GM19467 (cell line): ENCODE measurements at regions not wholly inside any gene's neighbourhood (a gene's known extent, or its start where the extent isn't known, plus 50 kb on each side); places are given as distances from the start of the nearest gene placed in this dataset.

Experiments used
- ATAC-seq: cut with Tn5 transposase; IDR thresholded peaks from one replicate; pipeline ENCODE4 v1.9.1; 2021; ENCODE audit warnings: mild to moderate bottlenecking, moderate library complexity; ENCODE audit not compliant: unreplicated experiment

- no peak for ATAC-seq
These were observed 69.6 kb downstream of the RBFOX3 start for GRCh38 chr17:79541056-79541850.

- no peak for ATAC-seq
These were observed 70.7 kb downstream of the RBFOX3 start for GRCh38 chr17:79539944-79540705.

- ATAC-seq: no peak
These were observed 72.6 kb downstream of the RBFOX3 start for GRCh38 chr17:79538291-79538690.

DNA sequence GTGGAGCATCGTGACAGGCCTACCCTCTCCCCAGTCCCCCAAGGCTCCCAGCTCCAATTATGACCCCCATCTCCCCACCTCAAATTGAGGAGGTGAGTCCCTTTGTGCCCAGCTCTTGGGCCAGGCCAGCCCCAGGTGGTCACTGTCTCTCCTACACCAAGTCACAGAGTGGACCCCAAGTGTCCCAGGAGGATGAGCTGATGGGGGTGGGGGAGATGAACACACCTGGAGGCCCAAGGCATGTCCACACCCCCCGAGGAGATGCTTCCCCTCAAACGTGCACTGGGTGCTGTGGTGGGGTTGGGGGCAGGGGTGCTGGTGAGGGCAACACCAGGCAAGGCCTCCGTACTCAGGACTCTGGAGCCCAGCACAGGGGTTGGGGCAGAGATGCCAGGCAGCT, 73.2 kb downstream of the RBFOX3 start:
- no peak for ATAC-seq

- no peak for ATAC-seq
These were observed 73.8 kb downstream of the RBFOX3 start for GRCh38 chr17:79537061-79537460.

- no peak for ATAC-seq
These were observed 74.5 kb downstream of the RBFOX3 start for GRCh38 chr17:79536212-79536840.

DNA sequence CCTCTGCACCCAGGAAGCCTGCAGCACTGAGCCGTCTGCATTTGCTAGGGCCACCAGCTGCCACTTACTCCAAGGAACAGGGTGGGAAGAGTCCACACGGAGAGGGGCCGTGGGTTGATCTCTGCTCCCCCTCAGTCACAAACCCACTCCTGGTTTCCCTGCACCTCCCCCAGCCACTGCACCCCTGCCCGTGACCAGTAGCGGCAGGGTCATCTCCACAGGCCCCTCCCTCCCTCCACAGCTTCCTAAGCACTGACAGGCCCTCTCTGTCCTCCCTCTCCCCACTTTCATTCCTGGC, 75.2 kb downstream of the RBFOX3 start:
- no peak for ATAC-seq

GRCh38 chr17:79534851-79535727, 75.8 kb downstream of the RBFOX3 start:
- no peak for ATAC-seq

DNA sequence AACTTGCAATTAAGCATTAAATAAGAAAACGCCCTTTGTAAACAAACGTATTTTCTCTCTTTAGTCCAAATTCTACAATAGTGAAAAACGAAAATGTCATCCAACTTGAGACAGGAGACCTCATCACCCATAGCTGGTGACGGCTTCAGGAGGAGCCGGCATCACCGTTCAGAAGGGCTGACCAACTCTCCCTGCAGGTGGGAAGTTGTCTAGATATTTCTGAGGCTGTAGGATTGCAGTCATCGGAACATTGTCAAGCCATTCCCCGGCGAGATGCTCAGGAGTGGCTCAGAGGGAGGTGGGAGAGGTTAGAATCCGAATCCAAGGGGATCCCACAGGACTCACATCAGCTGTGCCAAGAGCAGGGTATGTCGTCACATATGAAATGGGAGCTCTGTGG, 76.7 kb downstream of the RBFOX3 start:
- ATAC-seq: no peak

GRCh38 chr17:79533116-79533515, 77.7 kb downstream of the RBFOX3 start:
- no peak for ATAC-seq

GRCh38 chr17:79532107-79532790, 78.6 kb downstream of the RBFOX3 start:
- ATAC-seq: no peak

DNA sequence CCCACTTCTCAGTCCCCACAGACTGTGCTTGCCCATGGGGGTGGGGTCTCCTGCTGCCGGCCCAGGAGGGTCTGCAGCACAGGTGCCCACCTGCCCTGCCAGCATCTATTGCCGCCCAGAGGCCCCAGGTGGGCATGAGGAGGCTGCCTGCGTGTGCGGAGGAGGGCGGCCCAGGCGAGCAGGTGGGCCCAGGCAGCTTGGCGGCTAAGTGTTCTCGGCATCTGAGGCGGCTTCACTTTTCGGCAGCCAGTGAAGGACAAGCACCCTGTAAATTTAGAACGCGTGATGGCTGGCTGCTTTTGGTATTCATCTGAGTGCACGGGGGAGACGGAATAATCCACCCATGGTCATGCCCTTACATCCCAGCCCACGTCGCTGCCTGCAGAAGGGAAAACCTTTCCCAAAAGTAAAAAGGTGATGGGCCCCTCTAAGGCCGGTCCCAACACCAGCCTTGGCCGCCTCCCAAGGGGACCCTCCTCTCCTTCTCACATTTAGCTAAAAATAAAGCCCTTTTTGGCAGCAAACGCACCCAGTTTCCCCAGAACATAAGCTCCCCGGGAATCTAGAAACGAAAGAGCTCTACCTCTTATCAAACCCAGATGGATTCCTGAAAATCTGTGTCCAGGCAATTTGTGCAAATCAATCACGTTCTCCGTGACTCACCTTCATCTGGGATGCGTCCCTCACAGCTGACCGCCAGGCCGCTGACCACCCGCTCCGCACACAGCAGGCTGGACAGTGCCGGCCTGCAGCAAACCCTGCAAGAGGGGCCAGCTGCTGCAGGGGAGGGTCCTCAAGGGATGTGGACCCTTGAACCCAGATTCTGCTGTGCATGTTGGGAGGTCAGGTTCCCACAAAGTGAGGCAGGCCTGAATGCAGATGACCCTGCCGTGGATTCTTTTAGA, 79.4 kb downstream of the RBFOX3 start:
- ATAC-seq: no peak

DNA sequence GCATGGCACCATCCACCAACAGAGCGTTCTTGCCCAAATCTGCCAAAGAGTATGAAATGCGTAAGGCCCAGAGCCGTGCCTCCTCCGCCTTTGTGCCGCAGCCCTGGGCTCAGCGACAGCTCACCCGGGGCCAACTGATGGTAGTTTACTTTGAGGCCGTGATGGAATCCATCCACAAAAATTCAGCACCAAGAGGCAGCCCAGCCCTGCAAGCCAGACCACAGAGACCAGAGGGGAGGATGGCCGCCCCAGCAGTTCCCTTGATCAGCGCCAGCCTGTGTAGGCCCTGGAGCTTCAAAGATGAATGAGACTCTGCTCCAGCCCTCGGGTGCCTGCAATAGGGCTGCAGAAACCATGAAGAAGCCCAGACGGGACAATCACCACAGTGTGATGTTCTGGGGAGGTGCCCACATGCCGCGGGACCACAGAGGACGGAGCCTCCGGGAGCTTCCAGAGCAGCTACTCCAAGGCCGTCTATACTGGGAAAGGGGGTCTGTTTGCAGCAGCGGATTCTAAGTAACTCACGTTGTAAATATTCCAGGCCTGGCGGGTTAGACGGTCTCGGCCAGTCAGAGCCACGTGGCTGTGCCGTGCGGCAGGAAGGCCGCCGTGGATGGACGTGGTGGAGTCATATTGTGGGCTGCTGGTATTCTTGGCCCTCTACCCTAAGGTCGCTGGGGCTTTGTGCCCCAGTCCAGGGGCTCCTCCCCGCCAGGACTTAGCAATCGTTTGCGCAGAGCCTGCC, 80.3 kb downstream of the RBFOX3 start:
- no peak for ATAC-seq

DNA sequence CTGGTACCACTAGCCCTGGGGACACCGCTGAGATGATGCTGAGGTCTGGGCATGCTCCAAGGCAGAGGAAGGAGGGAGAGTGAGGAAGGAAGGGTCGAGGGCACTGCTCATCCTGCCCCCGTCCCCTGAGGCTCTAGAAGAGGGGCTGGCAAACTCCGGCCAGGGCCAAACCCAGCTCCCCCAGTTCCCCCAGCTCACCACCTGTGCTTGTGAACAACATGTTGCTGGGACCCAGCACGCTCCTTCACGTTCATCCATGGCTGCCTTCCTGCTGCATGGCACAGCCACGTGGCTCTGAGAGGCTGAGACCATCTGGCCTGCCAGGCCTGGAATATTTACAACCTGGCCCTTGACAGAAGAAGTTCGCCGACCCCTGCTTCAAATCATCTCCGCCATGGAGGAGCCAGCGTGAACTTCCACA, 81.2 kb downstream of the RBFOX3 start:
- no peak for ATAC-seq

DNA sequence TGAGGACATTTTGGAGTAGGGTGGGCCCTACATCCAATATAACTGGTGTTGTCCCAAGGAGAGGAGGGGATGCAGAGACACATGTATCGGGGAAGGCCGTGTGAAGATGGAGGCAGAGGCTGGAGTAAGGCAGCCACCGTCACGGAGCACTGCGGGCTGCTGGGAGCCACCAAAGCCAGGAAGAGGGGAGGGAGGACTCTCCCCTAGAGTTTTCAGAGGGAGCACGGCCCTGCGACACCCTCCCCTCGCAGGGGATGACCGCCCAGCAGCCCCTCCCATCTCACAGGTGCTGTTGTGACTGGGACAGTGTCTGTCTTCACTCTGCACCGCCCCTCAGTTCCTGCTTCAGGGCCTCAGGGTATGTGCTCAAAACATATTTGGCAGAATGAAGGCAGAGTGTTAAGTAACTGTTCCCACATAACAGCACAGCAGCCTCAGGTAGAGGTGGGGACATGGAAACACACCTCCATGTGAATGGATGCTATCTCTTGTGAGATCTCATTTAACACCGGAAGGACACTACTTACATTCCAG, 82.2 kb downstream of the RBFOX3 start:
- no peak for ATAC-seq

DNA sequence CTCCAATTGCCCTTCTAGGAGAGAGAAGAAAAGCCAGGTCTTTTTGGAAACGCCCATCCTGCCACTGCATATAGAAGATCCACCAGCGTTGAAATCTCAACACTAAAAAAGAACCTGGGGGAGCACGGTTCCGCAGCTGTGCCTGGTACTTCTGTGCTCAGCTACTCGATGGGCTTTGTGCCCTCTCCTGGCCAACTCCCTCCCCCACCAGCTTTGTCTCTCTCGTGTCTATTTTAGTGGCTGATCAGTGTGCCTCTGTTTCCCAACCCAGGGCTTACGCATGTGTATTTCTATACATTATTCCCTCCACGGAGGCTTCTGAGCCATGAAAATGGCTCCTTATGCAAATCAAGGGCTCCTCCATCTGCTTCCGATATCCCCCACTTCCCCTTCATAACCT, 83.5 kb downstream of the RBFOX3 start:
- ATAC-seq: no peak

GRCh38 chr17:79525793-79526677, 84.8 kb downstream of the RBFOX3 start:
- no peak for ATAC-seq
